HCT116 (cell line): ENCODE measurements at regions not wholly inside any gene's neighbourhood (a gene's known extent, or its start where the extent isn't known, plus 50 kb on each side); places are given as distances from the start of the nearest gene placed in this dataset.

Source experiments
- ATAC-seq: fragments of 200-7000 bp; cut with Tn5 transposase; 2 replicates; pipeline ENCODE4 v1.9.1; 2020; ENCODE audit warnings: mild to moderate bottlenecking, moderate library complexity
- BruUV-seq: library from RNA; stranded (reverse); fragments of 400-500 nt; replicated peaks from 2 replicates; lab custom pipeline; 2021; lab: Mats Ljungman, UMichigan
- CTCF ChIA-PET: fragments of 300-600 bp; sonication (Branson Sonifier 250); formaldehyde crosslinking; loops from one replicate; lab custom pipeline; 2021; ENCODE audit warnings: antibody characterized with exemption; lab: Charles Lee
- POLR2A ChIA-PET: fragments of 300-600, 350-600 bp; sonication (Branson Sonifier 250); formaldehyde crosslinking; loops from one replicate; lab custom pipeline; 2021; ENCODE audit warnings: antibody characterized with exemption; lab: Charles Lee
- RAD21 ChIA-PET, 2 experiments: fragments of 300-600 bp; sonication (Branson Sonifier 250); formaldehyde crosslinking; loops; one replicate each; lab custom pipeline; 2023; ENCODE audit warnings: low total read pairs in 2 of 2; ENCODE audit not compliant: uncharacterized antibody in 2 of 2, unreplicated experiment in 2 of 2, low non-redundant PET in 1 of 2; lab: Charles Lee
- DNase-seq: peaks from one replicate; pipeline ENCODE4 v3.0.0-alpha.2; 2010; ENCODE audit warnings: low read depth, low spot score
- H2AFZ ChIP-seq: fragments of 200-600 bp; shearing (Covaris generic), sonication (generic); 2 replicates; pipeline ENCODE4 v1.6.1; 2017; ENCODE audit warnings: low read depth, mixed run types, mixed read lengths, antibody characterized with exemption, low read length; ENCODE audit not compliant: poor library complexity, severe bottlenecking
- H3K27ac ChIP-seq: 2 replicates; pipeline ENCODE4 v1.5.1; 2012; ENCODE audit warnings: low read depth, low read length
- H3K27me3 ChIP-seq: fragments of 200-600 bp; sonication (generic); 2 replicates; pipeline ENCODE4 v1.6.1; 2016; ENCODE audit warnings: mixed run types, low read length, mixed read lengths; ENCODE audit not compliant: insufficient read depth
- H3K36me3 ChIP-seq, 2 experiments: fragments of 200-500 bp in 1 of 2; fragments of 200-600 bp in 1 of 2; sonication (Bioruptor generic) in 1 of 2; sonication (generic) in 1 of 2; 2 replicates each; pipeline versions ENCODE4 v1.5.1 to v1.6.1; 2014 to 2016; ENCODE audit warnings: low read length in 2 of 2, inconsistent platforms in 1 of 2, mixed read lengths in 1 of 2, mixed run types in 1 of 2; ENCODE audit not compliant: insufficient read depth in 2 of 2, control insufficient read depth in 1 of 2
- H3K4me1 ChIP-seq, 2 experiments: fragments of 200-600 bp in 1 of 2; sonication (generic) in 1 of 2; 2 replicates each; pipeline versions ENCODE4 v1.5.1 to v1.6.1; 2012 to 2017; ENCODE audit warnings: low read length in 2 of 2, inconsistent platforms in 1 of 2, mild to moderate bottlenecking in 1 of 2, mixed read lengths in 1 of 2, mixed run types in 1 of 2, moderate library complexity in 1 of 2; ENCODE audit not compliant: insufficient read depth in 2 of 2, control insufficient read depth in 1 of 2
- H3K4me2 ChIP-seq: fragments of 200-600 bp; sonication (generic); 2 replicates; pipeline ENCODE4 v1.6.1; 2017; ENCODE audit warnings: mixed run types, low read length, mixed read lengths
- H3K4me3 ChIP-seq, 2 experiments: fragments of 200-600 bp in 1 of 2; sonication (generic) in 1 of 2; replicated peaks in 1 of 2; 2 replicates each; pipeline ENCODE4 v1.5.1; 2011 to 2016; ENCODE audit warnings: low read length in 2 of 2, control low read depth in 1 of 2, low read depth in 1 of 2, mild to moderate bottlenecking in 1 of 2, mixed read lengths in 1 of 2, mixed run types in 1 of 2
- H3K79me2 ChIP-seq: fragments of 200-600 bp; sonication (generic); 2 replicates; pipeline ENCODE4 v1.6.1; 2017; ENCODE audit warnings: mild to moderate bottlenecking, mixed run types, low read length, moderate library complexity, mixed read lengths; ENCODE audit not compliant: insufficient read depth
- H3K9ac ChIP-seq: fragments of 200-600 bp; sonication (generic); 2 replicates; pipeline ENCODE4 v1.6.1; 2016; ENCODE audit warnings: low read length, mixed read lengths
- H3K9me2 ChIP-seq: fragments of 200-600 bp; sonication (generic), shearing (Covaris generic); 2 replicates; pipeline ENCODE4 v1.6.1; 2017; ENCODE audit warnings: mixed run types, mild to moderate bottlenecking, moderate library complexity; ENCODE audit not compliant: insufficient read depth
- H3K9me3 ChIP-seq, 2 experiments: fragments of 200-500 bp in 1 of 2; fragments of 200-600 bp in 1 of 2; sonication (Bioruptor generic) in 1 of 2; sonication (generic) in 1 of 2; 2 replicates each; pipeline ENCODE4 v1.6.1; 2014 to 2017; ENCODE audit warnings: low read length in 2 of 2, mixed read lengths in 2 of 2, inconsistent platforms in 1 of 2, low read depth in 1 of 2, mild to moderate bottlenecking in 1 of 2, mixed run types in 1 of 2, moderate library complexity in 1 of 2; ENCODE audit not compliant: control insufficient read depth in 1 of 2, insufficient read depth in 1 of 2
- H4K20me1 ChIP-seq: fragments of 200-600 bp; sonication (generic), shearing (Covaris generic); 2 replicates; pipeline ENCODE4 v1.6.1; 2017; ENCODE audit warnings: mixed run types, mild to moderate bottlenecking, moderate library complexity; ENCODE audit not compliant: insufficient read depth
- FOSL1 ChIP-seq: IDR thresholded peaks from 2 replicates; pipeline ENCODE4 v1.6.1; 2012; ENCODE audit warnings: low read depth
- POLR2A ChIP-seq: IDR thresholded peaks from 2 replicates; pipeline ENCODE4 v1.7.0; 2011; ENCODE audit warnings: borderline replicate concordance; ENCODE audit not compliant: insufficient read depth, insufficient read length; ENCODE audit errors: extremely low read depth
- YY1 ChIP-seq: IDR thresholded peaks from 2 replicates; pipeline ENCODE4 v1.6.1; 2011; ENCODE audit warnings: low read length, low read depth, moderate library complexity, mild to moderate bottlenecking; ENCODE audit not compliant: insufficient replicate concordance; ENCODE audit errors: extremely low read depth
- intact Hi-C: fragments of 100-400 bp; cut with micrococcal nuclease; formaldehyde crosslinking; loops from 2 replicates; pipeline ENCODE4 v1.10.0; 2022
- TF ChIP-seq, protein P1 (sequence below), 3 experiments: fragments of 200-600 bp in 1 of 3; sonication (generic) in 1 of 3; IDR thresholded peaks in 2 of 3; conservative IDR thresholded peaks in 1 of 3; 2 replicates each; pipeline ENCODE4 v1.5.1; 2012 to 2017; ENCODE audit warnings: low read depth in 2 of 3, low read length in 2 of 3, antibody characterized with exemption in 1 of 3, borderline replicate concordance in 1 of 3, control low read depth in 1 of 3, mild to moderate bottlenecking in 1 of 3, mixed read lengths in 1 of 3, mixed run types in 1 of 3, moderate library complexity in 1 of 3; ENCODE audit not compliant: insufficient read depth in 1 of 3
- TF ChIP-seq, protein P2 (sequence below): IDR thresholded peaks from 2 replicates; pipeline ENCODE4 v1.6.1; 2012; ENCODE audit warnings: low read depth

DNA sequence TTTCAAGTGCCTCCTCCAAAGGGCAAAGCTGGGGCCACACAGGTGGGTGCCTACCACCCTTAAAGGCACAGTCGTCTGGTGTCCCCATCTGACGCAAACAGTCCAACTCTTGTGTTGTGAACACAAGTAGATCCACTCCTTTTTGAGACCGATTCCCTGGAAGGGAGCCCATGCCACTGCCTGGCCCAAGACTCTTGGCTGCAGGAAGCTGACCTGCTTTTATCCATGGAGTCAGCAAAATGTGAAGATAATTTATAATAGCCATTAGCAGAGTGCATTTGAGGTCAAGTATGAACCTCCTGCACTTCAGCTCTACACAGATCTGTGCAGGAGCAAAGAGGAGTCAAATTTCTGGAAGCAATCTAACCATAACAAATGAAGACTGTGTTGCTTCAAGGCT is 68.5 kb downstream of the ADM start:
- POLR2A ChIA-PET = no interaction called here
- Histone ChIP-seq H3K4me3 (no peak overlapping the region), H3K9ac (no peak overlapping the region), H3K27ac (no peak overlapping the region), H3K79me2 (no peaks in the 10 kb centered on the region), H3K27me3 (no peaks in the 10 kb centered on the region), H3K9me2 (no peaks in the 10 kb centered on the region), H3K4me1 (peaks cover 3 to 5% of the 10 kb centered on the region in 2 experiments; a peak in 3 of 4 replicates), H3K4me2 (no peak overlapping the region), H2AFZ (no peak overlapping the region), H3K9me3 (no peaks in the 10 kb centered on the region), H4K20me1 (no peaks in the 10 kb centered on the region), H3K36me3 (no peaks in the 10 kb centered on the region)
- TF ChIP-seq FOSL1 (no peak), POLR2A (no peak), YY1 (no peak)
- TF ChIP-seq, protein P1, sequence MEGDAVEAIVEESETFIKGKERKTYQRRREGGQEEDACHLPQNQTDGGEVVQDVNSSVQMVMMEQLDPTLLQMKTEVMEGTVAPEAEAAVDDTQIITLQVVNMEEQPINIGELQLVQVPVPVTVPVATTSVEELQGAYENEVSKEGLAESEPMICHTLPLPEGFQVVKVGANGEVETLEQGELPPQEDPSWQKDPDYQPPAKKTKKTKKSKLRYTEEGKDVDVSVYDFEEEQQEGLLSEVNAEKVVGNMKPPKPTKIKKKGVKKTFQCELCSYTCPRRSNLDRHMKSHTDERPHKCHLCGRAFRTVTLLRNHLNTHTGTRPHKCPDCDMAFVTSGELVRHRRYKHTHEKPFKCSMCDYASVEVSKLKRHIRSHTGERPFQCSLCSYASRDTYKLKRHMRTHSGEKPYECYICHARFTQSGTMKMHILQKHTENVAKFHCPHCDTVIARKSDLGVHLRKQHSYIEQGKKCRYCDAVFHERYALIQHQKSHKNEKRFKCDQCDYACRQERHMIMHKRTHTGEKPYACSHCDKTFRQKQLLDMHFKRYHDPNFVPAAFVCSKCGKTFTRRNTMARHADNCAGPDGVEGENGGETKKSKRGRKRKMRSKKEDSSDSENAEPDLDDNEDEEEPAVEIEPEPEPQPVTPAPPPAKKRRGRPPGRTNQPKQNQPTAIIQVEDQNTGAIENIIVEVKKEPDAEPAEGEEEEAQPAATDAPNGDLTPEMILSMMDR (IDR thresholded peaks at IDR 0.05 in 2 of 3, conservative IDR thresholded peaks at IDR 0.05 in 1 of 3; ENCODE audit: borderline replicate concordance in 1 of 3, insufficient read depth in 1 of 3, low read depth in 2 of 3, low read length in 2 of 3) = no peak
- TF ChIP-seq, protein P2, sequence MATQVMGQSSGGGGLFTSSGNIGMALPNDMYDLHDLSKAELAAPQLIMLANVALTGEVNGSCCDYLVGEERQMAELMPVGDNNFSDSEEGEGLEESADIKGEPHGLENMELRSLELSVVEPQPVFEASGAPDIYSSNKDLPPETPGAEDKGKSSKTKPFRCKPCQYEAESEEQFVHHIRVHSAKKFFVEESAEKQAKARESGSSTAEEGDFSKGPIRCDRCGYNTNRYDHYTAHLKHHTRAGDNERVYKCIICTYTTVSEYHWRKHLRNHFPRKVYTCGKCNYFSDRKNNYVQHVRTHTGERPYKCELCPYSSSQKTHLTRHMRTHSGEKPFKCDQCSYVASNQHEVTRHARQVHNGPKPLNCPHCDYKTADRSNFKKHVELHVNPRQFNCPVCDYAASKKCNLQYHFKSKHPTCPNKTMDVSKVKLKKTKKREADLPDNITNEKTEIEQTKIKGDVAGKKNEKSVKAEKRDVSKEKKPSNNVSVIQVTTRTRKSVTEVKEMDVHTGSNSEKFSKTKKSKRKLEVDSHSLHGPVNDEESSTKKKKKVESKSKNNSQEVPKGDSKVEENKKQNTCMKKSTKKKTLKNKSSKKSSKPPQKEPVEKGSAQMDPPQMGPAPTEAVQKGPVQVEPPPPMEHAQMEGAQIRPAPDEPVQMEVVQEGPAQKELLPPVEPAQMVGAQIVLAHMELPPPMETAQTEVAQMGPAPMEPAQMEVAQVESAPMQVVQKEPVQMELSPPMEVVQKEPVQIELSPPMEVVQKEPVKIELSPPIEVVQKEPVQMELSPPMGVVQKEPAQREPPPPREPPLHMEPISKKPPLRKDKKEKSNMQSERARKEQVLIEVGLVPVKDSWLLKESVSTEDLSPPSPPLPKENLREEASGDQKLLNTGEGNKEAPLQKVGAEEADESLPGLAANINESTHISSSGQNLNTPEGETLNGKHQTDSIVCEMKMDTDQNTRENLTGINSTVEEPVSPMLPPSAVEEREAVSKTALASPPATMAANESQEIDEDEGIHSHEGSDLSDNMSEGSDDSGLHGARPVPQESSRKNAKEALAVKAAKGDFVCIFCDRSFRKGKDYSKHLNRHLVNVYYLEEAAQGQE = no peak
- intact Hi-C loops = no loop called here
- DNase-seq (no peak), ATAC-seq (no peak)
- RAD21 ChIA-PET = no interaction called here
- CTCF ChIA-PET = no interaction called here
- no TSS peak for BruUV-seq
